T-helper 22 cell (primary cell): ENCODE measurements at regions not wholly inside any gene's neighbourhood (a gene's known extent, or its start where the extent isn't known, plus 50 kb on each side); places are given as distances from the start of the nearest gene placed in this dataset.
"Not testable (repeated sequence)": the region's sequence is repeated elsewhere in the genome, so short reads cannot be mapped to it uniquely, and the experiment has no call there.

Source experiments
- DNase-seq: peaks from one replicate; pipeline ENCODE4 v3.0.0-alpha.2; 2020; ENCODE audit warnings: low read depth

DNA sequence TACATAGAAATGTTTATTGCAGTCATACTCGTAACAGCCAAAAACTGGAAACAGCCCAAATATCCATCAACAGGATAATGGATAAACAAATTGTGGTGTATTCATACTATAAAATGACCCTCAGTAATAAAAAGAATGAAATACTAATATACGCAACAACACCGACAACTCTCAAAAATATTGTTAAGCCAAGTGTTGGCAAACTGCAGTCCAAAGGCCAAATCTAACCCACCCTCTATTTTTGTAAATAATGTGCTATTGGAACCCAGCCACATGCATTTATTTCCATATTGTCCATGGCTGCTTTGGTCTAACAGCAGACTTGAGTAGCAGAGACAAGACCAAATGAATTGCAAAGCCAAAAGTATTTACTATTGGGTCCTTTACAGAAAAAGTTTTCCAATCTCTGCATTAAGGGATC lies 151.0 kb downstream of the MREG start:
- no peak for DNase-seq

DNA sequence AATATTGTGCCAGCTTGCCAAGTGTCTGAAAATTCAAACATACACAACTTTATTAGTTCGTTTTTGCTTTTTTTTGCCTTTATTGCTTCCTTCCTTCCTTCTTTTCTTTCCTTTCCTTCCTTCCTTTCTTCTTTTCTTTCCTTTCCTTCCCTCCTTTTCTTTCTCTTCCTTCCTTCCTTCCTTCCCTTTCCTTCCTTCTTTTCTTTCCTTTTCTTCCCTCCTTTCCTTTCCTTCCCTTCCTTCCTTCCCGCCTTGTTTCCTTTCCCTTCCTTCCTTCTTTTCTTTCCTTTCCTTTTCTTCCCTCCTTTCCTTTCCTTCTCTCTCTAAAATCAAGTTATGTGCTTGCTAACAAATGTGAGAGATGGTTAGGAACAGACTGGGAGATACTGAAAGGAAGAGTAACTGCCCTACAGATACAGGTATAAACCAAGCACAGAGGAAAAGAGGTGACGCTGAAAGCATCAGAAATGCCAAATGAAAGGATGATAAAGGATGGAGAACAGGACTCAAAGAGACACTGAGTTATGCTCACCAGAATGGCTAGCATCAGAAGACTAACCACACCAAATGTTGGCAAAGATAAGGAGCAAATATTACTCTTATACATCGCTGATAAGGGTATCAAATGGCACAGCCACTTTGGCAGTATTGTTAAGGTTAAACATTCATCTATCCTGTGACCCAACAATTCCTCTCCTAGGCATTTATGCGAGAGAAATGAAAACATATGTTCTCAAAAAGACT lies 151.6 kb downstream of the MREG start:
- no peak for DNase-seq

DNA sequence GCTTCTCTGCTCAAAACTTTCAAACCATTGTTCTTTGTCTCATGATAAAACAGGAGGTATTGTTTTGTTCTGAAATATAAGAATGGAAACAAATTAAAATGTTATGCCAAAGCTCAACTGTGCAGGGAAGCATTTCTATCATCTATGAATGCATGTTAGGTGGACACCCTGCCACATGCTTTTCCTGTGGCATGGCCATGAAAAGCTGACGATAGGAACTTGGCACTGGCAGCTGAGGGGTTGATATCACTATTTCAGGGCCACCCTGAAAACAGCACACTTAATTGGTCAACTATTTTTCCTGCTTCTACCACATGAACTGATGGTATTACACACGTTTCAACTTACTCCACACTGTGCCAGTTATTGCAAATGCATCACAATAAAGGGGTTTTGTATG lies 157.3 kb downstream of the MREG start:
- DNase-seq = no peak

DNA sequence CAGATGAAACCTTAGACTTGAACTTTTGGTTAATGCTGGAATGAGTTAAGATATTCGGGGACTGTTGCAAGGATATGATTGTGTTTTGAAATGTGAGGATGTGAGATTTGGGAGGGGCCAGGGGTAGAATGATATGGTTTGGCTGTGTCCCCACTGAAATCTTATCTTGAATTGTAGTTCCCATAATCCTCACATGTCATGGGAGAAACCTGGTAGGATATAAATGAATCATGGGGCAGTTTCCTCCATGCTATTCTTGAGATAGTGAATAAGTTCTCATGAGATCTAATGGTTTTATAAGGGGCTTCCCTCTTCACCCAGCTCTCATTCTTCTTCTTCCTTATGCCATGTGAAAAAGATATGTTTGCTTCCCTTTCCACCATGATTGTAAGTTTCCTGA lies 158.0 kb downstream of the MREG start:
- not testable (repeated sequence) for DNase-seq

DNA sequence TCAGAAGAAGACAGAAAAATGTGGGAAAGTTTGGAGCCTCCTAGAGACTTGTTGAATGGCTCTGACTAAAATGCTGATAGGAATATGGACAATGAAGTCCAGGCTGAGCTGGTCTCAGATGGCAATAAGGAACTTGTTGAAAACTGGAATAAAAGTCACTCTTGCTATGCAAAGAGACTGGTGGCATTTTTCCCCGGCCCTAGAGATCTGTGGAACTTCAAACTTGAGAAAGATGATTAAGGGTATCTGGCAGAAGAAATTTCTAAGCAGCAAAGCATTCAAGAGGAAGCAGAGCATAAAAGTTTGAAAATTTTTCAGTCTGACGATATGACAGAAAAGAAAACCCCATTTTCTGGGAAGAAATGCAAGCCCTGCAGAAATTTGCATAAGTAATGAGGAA lies 159.3 kb downstream of the MREG start:
- DNase-seq = no peak

DNA sequence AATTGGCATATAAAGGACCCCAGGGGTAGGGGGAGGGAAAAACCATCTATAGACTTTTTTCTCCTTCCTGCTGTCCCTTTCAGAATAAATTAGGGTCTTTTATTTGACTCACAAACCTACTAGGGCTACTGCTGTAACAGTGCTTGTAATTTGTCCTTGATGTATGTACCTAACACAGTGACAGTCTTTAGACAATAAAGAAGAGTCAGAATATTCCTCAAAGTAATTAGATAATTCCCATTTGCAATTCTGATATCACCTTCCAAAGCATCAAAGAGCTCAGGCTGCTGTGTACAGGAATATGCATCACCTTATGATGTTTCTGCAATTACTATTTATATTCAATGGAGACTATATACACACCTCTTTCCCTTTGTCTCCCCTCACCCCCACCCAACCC lies 161.7 kb downstream of the MREG start:
- no peak for DNase-seq

DNA sequence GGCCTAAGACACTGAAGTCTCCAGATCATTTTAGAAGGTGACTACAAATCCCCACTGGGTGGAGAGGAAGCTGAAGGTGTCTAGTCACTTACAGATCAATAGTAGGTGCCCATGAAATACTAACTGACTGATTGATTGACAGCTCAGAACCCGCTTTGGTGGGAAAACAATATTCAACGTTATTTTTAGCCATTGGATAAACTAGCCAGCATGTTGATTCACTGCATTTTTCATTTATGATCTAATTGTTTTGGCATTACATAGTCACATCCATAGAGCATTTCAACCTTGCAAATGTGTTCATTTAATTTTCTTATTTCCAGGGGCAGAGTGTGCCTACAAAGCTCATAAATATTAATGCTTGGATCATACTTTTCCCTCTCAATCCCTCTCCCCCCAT lies 162.3 kb downstream of the MREG start:
- no peak for DNase-seq

DNA sequence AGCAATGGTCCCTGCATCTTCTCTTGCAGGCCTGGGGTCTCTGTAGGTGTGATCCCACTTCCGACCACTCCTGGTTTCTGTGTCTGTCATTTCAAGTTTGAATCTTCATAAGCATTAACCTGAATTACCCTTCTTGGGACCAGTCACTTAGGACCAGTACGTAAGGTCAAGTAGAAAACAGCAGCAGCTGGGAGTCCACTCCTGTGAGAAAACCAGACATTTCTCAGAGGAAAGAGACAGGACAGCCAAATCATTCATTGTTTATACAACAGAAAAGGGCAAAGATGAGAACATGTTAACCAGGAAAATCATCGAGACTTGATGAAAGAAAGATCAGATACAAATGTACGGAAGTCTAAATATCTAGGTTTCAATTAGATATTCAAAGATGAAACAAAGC lies 163.0 kb downstream of the MREG start:
- DNase-seq = no peak

DNA sequence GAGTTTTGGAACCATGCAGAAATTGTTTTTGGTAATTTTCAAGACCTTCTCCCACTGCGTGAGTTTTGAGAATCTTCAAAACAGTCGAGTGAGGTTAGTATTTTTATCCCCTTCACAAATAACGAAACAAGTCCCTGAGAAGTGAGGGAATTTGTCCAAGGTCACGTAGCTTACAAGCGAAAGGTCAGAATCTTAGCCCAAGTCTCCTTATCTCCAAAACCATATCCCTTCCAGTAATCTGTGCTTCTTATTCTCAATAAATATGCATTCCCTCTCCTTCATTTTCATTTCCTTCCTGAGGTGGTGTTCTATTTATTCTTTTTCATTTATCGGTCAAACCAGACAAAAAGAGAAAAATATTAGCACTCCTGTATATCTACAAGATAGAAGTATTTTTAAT lies 163.6 kb downstream of the MREG start:
- DNase-seq = no peak

DNA sequence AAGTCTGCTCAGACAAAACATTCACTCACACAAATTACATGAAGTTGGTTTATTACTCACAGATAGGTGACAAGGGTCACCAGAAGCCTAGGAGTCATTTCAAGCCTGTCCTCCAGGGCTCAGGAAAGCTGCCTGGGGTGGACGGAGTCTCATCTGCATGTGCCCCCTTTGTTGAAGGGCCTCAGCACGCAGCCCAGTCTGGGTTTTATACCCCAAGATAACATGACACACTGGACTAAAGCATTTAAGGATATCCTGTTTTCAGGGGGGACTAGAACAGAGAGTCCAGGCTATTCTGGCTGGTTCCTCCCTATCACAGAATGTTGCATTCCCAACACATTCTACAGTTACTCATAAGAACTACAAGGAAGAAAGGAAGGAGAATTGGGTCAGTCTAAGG lies 164.7 kb downstream of the MREG start:
- DNase-seq = no peak

DNA sequence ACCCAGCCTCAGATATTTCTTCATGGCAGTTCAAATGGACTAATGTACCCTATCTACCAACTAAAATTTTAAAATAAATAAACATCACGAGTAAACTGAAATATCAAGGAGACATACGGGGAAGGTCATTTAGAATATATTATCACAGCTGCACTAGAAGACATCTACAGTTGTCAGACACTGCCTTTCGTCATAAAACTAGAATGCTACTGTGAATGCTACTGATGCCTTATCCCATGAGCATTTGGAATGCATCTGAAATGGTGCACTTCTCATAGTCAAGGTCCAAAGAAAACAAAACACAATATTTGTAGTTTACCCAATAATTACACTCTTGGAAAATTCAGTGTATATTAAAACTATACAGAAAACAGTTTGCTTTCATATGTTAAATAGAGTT lies 165.2 kb downstream of the MREG start:
- DNase-seq = no peak

DNA sequence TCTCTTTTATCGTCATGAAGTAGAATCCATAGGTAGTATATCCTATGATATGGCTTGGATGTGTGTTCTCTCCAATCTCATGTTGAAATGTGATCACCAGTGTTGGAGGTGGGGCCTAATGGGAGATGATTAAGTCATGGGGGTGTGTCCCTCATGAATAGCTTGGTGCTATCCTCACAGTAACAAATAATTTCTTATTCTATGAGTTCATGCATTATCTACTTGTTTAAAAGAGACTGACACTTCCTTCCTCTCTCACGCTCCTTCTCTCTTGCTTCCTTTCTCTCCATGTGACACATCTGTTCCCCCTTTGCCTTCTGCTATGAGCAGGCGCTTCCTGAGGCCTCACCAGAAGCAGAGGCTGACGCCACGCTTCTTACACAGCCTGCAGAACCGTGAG lies 165.6 kb downstream of the MREG start:
- no peak for DNase-seq

DNA sequence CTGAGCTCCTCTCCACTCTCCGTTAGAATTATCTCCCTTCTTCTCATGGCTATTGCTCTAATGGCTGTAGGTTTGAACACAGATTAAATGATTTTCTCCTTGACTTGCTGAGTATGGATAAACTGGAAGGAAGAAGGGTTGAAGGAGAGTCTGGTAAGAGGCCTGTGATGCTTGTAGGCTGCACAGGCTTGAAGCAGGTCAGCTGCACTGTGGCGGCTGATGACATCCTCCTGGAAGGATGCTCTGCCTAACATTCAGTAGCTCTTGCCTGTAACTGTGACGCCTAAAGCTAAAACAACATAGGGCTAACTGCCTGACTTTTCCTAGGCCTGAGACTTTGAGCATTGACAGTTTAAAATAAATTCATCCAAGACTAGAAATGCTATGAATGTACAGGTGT lies 166.3 kb downstream of the MREG start:
- DNase-seq = no peak

DNA sequence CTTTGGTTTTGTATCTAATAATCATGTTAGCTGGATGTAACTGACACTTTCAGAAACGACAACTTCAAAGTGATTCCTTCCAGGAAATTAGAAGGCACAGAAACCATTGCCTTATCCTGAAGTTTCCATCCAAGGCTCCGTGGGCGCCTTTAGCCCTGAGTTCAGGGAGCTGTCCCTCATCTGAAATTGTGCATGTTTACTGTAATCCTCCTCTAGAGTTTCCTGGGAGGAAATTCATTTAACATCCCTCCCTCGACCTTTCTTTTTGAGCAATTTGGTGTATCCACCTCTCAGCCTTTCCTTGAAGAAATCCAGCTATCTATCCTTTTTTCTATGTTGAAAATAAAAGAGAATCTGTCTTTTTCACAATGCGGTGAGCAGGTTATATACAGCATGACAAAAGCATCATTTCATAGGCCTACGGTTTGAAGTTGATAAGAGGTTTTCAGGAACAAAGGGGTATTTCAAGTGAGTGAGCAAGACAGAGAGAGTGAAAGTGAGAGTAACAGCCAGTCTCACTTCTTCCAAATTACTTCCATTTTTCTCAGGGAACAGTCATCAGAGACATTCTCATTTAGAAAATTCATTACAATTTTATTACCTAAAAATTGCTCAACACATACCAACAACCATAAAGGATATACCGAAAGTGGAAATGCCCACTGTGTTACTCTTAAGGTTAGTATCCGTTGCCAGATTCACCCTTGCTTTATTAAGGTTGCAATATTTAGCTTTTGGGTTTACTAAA lies 167.3 kb downstream of the MREG start:
- DNase-seq = no peak

DNA sequence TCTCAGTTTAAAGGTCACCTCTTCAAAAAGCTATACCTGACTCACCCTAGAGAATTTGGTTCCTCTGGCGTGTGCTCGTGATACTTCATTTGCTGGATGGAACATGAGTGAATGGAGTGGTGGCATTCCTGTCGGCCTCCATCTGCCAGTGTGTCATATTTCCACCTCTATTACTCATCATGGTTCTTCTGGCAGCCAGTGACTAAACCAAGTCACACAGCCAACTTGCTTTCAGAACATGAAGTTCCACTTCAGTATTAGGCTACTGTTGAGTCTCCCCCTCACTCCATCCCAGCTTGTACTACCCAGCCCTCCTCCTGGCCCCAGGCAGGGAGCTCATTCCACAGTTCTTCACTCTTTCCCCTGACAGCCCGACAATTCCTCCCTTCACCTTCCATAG lies 169.8 kb downstream of the MREG start:
- no peak for DNase-seq

DNA sequence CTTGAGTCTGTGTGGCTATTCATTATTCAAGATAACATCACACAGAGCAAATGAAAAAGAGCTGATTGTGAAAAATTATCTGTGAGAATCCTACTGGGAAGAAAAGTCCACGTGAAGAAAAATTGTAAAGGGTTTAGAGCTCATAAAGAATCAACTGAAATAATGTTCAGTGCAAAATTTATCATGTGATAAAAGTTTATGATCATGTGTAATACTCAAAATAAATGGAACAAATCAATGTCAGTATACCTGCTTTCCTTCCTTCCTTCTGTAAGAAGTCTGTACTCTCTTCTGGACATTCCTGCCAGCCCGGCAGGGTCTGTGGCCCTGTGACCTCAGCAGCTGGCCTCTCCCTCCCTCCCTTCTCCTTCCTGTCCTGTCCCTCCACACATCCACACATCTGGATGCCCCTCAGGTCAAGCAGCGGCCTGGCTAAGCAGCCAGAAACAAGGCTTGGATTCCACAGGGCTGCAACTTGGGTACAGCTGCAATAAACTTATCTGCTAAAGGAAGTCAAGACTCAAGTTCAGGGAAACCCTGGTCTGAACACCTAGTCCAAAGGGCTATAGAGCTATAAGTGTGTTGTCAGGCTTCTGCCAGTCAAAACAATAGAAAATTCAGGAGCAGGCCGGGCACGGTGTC lies 172.1 kb downstream of the MREG start:
- no peak for DNase-seq

DNA sequence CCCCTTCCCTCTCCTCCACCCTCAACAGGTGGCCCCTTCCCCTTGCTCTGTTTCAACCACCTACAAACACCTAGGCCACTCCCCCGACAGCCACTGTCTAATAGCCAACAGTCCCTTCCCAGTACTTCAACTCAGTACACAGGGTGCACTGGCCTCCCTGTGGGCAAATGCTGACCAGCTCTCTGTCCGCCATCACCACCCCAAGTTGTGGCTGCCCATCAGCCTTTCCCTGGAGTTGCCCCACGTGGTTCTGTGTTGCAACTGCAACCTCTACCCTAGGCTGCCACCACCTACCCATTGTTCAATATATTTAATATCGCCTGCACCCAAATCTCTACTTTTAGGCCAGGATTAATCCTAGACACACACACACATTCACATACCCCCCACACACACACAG lies 173.5 kb downstream of the MREG start:
- no peak for DNase-seq

DNA sequence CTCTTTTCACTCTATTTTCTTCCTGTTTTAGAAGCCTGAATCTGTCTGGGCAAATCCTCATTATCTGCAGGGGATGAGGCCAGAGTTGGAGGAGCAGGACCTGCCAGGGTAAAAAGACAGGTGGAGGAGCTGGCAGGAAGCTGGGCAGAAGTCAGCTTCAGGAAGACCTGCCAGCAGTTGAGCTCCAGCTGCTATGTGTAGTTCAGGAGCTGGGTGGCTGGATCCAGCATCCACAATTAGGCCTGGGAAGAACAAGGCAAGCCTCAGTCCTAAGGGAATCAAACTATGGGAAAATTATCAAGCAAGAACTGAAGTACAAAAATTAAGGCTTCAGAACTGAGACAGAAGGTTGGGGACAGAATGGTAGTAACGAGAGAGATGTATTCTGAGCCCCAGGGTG lies 174.0 kb downstream of the MREG start:
- no peak for DNase-seq

DNA sequence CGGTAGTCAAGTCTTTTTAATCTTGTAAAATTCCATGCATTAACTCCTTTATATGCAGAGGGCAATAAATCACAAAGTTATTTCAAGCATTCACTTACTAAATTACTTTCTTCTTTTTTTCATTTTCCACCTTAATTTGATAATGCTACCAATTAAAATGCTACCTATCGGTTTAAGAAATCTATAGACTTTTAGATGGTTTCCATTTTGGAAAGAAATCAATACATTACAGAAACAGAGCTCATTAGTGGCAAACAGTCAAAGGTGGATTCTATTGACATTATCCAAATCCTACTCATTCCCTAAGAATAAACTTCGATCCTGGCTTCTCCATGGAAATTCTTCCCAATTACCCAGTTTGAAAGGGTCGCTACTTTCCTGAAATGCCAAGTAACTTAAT lies 176.5 kb downstream of the MREG start:
- DNase-seq = no peak

DNA sequence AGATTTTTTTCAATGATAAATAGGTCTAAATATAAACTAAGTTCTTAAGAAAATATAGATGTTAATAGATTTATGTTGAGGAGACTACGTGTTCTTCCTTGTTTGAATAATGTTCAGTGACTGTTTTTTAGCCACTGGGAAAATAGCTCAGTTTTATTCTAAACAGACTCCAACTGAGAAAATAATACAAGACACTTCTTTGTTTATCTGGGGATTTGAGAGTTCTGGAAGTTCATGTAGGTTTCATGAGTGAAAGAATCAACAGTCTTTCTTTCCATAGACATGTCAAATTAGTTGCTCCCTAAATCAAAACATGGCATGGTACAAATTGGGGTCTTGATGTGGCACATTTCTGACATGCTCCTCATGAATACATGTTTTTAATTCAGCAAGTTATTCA lies 177.7 kb downstream of the MREG start:
- DNase-seq = no peak

DNA sequence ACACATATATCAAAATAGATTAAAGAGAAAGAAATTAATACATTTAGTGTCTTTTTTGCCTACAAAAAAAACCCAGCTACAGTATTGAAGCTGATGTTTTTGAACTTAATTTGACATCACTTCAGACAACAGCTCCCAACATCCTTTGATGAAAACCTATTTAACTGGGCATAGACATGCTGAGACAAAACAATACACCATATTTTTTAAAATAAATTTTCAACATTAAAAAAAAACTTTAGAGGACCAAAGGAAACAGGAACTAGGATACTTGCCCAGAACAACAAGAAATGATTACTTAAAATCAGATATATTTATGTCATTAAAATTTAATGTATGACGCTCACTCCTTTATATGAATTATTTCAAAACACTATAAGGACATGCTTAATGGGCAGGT lies 178.1 kb downstream of the MREG start:
- no peak for DNase-seq

DNA sequence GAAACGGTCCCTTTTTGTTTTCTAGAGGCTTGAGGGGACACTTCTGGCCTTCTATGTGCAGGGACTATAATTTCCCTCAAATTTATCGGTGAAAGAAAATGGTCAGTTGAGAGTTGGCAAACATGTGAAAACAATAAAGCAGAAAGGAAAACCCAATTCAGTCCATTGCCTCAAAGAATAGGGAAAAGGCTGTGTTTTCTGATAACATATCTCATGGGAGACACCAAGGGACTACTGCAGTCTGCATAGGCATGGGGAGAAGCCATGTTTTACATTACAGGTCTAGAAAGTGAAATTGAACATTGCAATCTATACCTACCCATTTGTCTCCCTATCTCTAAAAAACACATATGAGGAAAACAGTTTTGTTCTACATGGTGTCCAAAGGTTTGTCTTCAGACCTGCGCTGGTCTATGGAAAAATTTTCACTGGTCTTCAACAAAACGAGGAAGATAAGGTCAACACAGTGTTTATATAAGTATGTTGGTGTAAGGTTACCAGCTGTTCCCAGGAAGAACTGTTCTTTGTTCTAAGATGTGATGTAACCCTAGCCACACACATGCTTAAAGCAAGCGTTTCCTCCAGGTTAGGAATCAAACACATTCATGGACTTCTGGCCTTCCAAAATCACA lies 179.7 kb downstream of the MREG start:
- DNase-seq = no peak

DNA sequence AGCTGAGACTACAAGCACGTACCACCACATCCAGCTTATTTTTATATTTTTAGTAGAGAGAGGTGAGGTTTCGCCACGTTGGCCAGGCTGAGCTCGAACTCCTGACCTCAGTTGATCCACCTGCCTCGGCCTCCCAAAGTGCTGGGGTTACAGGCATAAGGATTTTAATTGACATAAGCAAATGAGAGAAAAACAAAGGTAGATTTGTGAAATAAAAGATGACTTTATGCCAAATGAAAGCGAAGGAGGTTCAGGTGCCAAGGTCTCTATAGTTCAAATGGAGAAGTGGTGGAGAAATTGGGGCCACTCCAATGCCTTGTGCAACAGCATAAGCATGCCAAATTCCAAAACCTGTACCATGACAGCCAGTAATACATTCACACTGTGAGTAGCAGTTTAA lies 180.6 kb downstream of the MREG start:
- DNase-seq = no peak
